HG03097 (cell line): ENCODE measurements at regions not wholly inside any gene's neighbourhood (a gene's known extent, or its start where the extent isn't known, plus 50 kb on each side); places are given as distances from the start of the nearest gene placed in this dataset.
"Not testable (repeated sequence)": the region's sequence is repeated elsewhere in the genome, so short reads cannot be mapped to it uniquely, and the experiment has no call there.

ENCODE experiments used
- ATAC-seq: cut with Tn5 transposase; IDR thresholded peaks from one replicate; pipeline ENCODE4 v1.9.1; 2021; ENCODE audit not compliant: unreplicated experiment, low FRiP score

DNA sequence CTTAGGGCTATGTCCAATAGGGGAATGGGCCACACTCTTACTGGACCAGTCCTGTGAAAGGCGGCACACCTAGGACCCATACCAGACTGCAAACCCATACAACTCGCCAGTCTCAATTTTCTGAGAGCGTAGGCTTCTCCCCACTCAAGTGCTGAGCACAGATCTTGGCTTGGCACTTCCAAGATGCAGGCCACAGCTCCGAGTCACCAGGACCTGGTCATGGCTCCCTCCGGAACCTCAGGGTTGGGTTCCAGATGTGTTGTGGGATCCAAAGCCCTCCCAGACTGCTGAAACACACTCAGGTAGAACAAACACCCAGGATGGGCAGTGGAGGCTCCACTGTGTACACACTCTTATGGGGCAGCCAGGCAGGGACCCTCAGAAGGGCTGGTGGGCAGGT is 103.3 kb downstream of the TMEM144 start:
- ATAC-seq, result no peak

DNA sequence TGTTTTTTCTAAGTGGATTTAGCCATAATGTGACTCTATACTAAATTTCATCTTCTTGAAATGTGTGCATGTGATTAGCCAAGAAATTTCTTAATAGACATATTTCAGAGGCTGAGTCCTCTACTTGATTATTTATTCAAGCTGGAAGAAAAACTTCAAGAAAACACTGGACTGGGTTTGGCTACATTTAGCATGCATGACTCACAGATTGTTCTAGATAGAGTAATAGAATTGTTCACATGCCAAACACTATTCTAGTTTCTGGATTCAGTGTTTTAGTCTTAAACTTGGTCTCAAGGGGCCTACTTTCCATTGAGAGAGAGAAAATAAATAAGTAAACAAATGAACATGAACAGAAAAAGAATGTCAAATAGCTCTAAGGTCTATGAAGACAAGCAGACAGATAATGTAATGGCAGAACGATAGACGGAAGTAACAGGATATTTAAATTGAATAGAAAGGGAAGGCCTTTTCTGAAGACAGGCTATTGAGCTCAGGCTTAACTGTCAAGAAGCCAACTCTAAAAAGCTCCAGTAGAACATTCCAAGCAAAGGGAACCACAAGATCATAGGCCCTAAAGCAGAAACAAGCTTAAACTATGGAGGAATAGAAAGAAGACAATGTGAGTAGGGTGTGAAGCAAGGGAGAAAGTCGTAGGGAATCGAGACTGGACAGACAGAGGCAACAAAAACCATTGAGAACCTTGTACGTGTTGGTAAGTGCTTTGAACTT is 104.6 kb downstream of the TMEM144 start:
- ATAC-seq, result no peak

DNA sequence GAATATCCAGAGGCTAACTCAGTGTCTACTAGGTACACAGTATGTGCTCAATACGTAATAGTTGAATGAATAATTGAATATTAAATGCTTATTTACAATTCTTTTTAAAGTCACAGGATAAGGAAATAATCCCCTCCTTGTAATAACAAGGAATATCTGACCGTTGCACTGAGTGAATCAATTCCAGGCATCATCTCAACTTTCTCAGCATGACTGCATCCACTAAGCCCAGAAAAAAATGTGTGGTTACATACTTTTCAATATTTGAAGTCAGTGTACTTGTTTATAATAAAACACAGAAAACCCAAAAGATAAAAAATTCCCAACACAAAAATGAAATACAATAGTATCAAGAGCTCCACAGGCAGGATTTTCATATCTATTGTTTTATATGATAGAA is 105.4 kb downstream of the TMEM144 start:
- ATAC-seq, result no peak

DNA sequence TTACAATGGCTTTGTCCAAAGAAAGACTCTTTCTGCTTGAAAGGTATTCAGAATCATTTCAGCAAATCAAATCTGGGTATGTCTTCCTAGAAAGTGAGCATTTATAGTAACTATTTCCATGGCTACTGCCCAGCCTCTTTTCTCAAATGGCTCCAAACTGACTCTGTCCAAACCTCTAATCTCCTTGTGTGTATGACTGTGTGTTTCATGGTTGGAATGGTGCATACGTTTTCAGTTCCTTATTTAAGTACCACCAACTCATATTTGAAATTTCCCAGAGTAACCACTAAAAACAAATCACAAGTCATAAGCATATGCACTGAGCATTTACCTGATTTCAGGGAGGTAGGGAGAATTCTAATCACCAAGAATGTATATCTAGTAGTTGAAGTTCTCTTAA is 106.0 kb downstream of the TMEM144 start:
- peak; percentile 82 for ATAC-seq

DNA sequence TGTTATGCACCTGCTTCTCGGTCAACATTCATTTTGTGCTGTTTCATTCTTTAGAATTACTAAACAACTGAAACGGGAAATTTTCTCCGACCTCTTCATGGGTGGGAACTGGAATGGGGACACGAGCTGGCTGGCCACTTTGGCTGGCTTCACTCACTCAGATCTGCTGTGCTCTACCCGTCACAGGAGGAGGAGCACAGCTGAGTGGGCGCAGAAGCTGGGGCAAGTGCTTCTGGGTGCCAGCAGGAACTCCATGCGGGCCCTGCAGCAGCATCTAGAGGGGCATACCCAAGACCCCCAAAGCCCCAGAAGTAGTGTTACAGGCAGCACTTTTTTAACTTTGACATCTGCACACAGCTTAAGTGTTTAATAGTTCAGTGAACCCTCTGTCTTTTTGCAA is 109.6 kb downstream of the TMEM144 start:
- no peak for ATAC-seq

DNA sequence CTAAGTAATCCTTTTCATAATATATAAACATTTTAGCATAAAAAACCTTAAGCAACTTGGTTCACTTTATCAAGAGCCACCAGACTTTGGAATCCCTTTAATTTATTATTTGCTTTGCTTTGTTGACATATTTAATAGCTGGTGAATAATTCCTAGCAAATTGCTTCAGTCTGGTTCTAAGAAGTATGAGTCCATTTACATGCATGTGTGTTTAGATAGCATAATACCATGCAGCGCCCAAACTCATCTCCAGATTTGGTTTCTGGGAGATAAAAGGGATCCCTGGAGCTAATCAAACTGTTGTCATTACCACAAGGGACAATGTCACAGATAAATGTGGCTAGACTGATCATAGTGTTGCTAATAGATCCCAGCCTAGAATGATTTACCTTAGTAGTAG is 111.8 kb downstream of the TMEM144 start:
- ATAC-seq, result no peak

DNA sequence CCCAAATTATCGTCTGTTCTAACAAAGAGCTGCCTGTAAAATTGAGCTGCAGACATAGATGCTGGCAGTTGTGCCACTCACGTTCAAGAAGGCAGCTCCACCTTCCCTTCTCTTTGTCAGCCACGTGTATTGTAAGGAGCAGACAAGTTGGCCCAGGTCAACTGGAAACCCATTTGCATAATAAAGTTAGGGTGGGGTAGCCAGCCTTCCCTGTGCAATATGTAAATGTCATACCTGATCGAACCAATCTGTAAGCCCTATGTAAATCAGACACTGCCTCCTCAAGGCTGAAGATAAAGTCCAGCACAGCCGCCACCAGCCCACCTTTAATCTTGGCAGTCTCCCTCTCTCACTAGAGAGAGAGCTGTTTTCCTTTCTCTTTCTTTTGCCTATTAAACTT is 117.2 kb downstream of the TMEM144 start:
- no peak for ATAC-seq

DNA sequence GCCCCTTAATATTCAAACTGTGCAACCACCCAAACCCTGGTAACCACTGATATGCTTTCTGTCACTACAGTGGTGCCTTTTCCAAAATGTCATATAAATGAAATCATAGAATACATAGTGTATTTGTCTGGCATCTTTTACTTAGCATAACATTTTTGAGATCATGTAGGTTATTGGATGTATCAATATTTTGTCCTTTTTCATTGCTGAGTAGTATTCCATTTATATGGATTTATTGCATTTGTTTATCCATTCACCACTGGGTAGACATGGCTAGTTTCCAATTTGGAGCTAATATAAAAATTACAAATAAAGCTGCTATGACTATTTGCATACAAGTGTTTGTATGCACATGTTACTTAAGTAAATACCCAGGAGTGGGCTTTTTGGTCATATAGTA is 121.6 kb downstream of the TMEM144 start:
- no peak for ATAC-seq

DNA sequence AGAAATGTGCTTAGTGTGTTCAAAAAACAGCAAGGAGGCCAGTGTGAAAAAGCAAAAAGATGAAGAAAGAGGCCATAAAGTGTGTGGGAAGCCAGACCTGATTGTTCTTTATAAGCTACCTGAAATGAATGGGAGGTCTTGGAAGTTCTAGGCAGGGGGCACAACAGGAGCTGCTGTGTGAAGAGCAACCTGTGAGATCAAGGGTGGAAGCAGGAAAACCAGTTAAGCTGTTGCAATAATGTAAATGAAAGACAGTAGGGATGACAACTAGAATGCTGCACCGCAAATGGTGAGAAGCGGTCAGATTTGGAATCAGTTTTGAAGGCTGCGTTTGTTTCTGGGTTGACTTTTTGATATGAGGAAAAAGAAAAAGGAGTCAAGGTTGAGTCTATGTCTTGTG is 123.5 kb downstream of the TMEM144 start:
- no peak for ATAC-seq

DNA sequence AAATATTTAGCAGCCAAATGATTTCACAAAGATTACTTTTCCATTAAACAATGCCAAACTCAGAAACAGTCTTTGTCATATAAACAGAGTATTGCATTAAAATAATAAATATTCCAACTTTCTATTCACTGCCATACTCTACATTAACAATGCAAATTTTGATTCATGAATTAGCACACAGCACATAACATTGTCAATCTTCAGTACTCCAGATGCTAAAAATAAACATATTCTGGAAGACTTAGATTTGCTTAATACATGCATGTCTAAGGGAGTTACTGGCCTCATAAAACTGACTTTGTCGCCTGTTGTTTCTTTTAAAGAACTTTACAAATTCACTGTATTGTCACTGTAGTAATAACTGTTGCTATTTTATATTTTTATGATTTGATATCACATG is 131.6 kb downstream of the TMEM144 start:
- no peak for ATAC-seq

DNA sequence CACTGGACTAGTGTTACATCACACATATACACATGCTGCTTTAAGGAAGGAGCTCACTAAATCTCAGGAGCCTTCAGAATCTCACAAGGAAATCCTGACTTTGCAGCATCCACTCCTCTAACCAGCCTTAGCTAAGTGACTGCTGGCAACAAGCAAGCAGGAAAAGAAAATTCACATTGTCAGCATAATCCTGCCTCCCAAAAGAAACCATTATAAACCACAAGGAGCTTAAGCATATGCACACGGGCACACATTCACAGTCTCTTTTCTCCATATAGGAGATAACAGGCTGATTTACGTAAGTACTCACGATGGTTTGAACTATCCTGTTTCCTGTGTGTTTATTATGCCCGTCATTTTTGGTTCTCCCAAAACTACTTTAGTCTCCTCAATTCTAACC is 136.3 kb downstream of the TMEM144 start:
- ATAC-seq, result no peak

DNA sequence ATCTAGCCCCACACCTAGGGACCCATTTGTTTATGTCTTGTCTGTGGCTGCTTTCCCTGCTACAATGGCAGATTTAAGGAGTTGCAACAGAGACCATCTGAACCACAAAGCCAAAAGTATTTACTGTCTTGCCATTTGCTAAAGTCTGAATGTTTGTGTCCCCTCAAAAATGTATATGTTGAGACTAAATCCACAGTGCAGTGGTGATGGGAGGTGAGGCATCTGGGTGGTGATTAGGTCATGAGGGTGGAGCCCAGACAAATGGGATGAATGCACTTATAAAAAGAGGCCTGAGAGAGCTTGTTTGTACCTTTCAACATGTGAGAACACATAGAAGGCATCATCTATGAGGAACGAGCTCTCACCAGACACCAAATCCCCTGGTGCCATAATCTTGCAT is 137.3 kb downstream of the TMEM144 start:
- ATAC-seq, result no peak

DNA sequence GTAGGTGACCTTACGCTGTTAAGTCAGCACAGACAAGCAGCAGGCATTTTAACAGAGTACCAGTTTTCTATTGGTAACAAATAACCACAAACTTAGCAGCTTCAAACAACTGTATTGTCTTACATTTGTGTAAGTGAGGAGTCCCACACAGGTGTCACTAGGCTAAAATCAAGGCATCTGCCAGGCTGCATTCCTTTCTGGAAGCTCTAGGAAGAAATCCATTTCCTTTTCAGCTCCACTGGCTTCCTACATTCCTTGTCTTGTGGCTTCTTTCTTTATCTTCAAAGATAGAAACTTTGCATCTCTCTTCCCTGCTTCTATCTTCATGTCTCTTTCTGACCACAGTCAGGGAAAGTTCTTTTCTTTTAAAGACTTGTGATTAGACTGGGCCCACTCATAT is 139.9 kb downstream of the TMEM144 start:
- no peak for ATAC-seq

DNA sequence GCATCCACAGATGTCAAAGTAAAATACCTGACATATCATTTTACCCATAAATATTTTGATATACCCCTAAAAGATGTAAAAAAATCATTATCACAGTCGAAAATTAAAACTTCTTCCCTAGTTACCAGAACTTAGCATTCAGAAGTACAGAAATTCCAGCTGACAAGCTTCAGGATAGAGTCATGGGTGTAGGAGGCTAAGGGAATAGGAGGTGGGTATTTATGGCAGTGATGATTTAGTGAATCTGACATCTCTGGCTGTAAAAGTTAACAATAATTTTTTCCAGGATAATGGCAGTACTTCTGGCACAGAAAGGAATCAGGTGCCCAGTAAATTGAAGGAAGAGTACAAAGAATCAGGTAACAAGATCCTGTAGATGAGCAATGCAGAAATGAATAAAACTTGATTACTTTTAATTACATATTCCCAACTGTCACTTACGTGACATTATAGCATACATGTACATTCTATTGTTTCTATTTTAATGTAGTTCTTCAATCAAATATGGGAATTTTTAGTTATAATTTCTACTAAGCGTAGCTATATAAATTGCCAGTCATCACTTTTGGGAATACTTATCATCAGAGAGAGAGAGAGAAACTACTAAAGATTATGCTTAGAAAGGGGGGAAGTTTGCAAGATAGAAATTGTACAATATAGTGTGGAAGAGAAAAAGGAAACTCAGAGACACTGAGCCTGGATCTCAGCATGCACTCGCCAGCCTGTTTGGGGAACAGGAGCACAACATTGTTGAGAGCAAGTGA is 143.4 kb downstream of the TMEM144 start:
- ATAC-seq, result no peak

DNA sequence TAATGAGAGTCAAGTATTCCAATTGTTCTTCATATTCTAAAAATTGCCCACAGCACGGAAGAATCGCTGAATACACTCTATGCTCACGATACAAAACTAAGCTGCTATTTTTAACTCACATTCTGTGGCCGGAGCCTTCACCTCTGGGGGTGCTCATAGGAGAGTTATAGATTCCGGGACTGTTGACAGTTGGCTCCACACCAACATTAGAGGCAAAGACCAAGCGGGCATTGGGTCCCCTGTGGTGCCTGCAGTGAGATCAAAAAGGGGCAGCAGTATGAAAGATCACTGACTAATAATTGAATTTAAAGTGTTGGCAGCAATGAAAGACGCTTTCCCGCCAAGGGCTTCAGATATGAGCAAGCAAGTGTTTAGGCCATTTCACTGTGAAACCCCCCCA is 146.0 kb downstream of the TMEM144 start:
- no peak for ATAC-seq

DNA sequence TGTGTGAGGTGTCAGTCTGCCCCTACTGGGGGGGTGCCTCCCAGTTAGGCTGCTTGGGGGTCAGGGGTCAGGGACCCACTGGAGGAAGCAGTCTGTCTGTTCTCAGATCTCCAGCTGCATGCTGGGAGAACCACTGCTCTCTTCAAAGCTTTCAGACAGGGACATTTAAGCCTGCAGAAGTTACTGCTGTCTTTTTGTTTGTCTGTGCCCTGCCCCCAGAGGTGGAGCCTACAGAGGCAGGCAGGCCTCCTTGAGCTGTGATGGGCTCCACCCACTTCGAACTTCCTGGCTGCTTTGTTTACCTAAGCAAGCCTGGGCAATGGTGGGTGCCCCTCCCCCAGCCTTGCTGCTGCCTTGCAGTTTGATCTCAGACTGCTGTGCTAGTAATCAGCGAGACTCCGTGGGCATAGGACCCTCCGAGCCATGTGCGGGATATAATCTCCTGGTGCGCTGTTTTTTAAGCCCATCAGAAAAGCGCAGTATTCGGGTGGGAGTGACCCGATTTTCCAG is 153.7 kb upstream of the RXFP1 start:
- ATAC-seq, result not testable (repeated sequence)

DNA sequence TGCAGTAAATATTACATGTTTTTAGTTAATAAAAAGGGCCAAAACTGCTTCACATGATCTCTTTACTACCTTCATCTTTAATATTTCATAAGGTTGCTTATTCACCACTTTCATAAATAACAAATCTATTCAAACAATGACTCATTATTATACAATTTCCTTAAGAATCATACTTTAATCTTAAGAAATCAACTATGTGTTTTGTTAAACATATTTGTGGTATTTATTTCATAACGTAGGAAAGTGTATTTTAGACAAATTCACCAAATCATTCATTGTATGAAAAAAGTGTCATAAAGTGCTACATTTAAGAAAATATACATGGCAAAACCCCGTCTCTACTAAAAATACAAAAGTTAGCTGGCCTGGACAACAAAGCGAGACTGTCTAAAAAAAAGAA is 150.5 kb upstream of the RXFP1 start:
- no peak for ATAC-seq

DNA sequence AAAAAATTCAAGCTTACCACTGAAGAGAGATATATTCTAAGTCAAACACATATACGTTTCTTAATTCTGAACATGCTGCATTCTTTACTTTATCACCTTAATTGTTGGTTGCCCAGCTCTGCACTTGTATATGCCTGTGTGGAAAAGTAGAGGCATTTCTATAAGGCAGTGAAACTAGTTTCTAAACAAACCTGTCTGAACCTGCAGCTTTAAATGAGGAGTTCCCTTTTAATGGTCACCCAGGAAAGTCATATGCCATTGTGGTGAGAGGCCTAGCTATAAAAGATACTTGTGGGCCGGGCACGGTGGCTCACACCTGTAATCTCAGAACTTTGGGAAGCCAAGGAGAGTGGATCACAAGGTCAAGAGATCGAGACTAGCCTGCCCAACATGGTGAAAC is 147.4 kb upstream of the RXFP1 start:
- ATAC-seq, result no peak

DNA sequence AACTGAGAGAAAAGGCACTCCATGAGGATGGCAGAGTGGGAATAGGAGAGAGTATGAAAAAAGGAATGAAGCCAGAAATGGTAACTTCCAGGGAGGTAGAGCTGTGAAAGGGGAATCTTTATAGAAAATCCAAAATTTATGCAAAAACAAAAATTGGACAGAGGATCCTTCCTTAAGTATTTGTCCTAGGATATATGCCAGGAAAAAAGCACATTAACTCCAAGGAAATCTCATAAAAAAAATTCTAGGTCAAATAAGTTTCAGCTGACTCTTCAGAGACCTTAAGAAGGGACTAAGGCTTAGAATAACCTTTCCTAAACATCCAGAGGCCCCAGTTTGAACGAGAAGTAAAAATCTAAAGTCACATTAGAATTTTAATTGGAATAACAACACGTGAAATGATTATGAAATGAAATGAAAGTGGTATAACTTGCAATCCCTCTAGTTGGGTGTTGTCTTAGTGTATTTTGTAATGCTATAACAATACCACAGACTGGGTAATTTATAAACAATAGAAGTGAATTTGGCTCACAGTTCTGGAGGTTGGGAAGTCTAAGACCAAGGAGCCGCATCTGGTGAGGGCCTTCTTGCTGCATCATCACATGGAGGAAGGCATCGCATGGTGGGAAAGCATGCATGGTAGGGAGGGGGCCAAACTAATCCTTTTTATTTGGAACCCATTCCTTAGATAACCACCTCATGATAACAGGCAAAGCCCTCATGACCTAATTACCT is 145.4 kb upstream of the RXFP1 start:
- ATAC-seq, result no peak

DNA sequence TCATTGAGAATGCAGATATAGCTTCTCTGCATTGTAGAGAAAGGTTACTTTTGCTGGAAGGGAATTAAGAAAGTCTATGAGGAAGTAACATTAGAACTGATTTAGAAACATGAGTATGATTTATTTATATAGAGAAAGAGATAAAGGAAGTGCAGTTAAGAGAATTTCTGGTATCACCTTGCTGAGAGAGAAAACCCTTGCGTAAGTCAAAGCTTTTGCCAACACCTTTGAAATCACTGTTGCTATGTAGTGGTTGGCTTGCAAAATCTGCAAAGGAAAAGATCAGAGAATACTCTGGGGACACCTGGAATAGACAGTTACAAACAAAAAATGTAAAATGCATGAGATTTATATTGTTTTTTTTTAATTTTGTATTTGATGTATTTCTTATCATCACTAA is 137.3 kb upstream of the RXFP1 start:
- no peak for ATAC-seq

DNA sequence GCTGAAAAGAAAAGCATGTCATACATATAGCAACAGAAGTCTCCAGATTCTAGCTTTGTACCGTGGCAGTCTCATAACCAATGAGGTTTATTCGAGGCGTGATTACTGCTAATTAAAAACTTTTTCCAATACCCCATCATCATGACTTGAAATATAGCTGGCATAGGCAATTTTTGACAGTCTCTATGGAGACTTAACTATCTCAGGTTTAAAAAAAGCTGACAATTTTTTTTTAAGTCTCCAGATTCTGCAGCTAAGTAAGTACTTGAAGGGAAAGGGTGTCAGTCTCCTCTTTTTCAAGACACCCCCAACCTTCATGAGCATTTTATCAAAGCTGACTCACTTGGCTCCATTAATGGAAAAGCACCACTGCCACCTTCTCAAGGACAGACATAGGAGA is 126.3 kb upstream of the RXFP1 start:
- no peak for ATAC-seq
